Keratinocyte (primary cell): ENCODE measurements at regions not wholly inside any gene's neighbourhood (a gene's known extent, or its start where the extent isn't known, plus 50 kb on each side); places are given as distances from the start of the nearest gene placed in this dataset.

ENCODE experiments used
- DNase-seq: peaks from one replicate; pipeline ENCODE4 v3.0.0-alpha.2; 2011; ENCODE audit warnings: low read depth, missing footprints, low spot score
- FAIRE-seq: peaks from 2 replicates; lab custom pipeline; 2011; peaks lifted over from hg19 to GRCh38; lab: Jason Lieb, UNC
- H2AFZ ChIP-seq: 2 replicates; pipeline ENCODE4 v1.6.0; 2012; ENCODE audit warnings: low read length, control low read depth, inconsistent platforms; ENCODE audit not compliant: control insufficient read depth
- H3K27ac ChIP-seq: 2 replicates; pipeline ENCODE4 v1.5.1; 2011; ENCODE audit warnings: low read length; ENCODE audit not compliant: control insufficient read depth, insufficient read depth
- H3K27me3 ChIP-seq: 3 replicates; pipeline ENCODE4 v1.6.0; 2011; ENCODE audit warnings: low read length; ENCODE audit not compliant: control insufficient read depth, insufficient read depth; ENCODE audit errors: extremely low read depth
- H3K36me3 ChIP-seq, 2 experiments: 2 replicates in 1 of 2; 3 replicates in 1 of 2; pipeline ENCODE4 v1.5.1; 2011; ENCODE audit warnings: low read length in 2 of 2, mild to moderate bottlenecking in 1 of 2; ENCODE audit not compliant: control insufficient read depth in 2 of 2, insufficient read depth in 2 of 2; ENCODE audit errors: extremely low read depth in 1 of 2
- H3K4me1 ChIP-seq: 3 replicates; pipeline ENCODE4 v1.5.1; 2011; ENCODE audit warnings: low read length; ENCODE audit not compliant: control insufficient read depth, insufficient read depth; ENCODE audit errors: extremely low read depth
- H3K4me2 ChIP-seq: 3 replicates; pipeline ENCODE4 v1.6.0; 2011; ENCODE audit warnings: low read depth, low read length; ENCODE audit not compliant: control insufficient read depth, insufficient read depth; ENCODE audit errors: extremely low read depth
- H3K4me3 ChIP-seq, 3 experiments: fragments of 200-600 bp in 1 of 3; sonication (generic) in 1 of 3; 2 replicates in 2 of 3; 3 replicates in 1 of 3; pipeline ENCODE4 v1.5.1; 2011 to 2016; ENCODE audit warnings: low read length in 3 of 3, mild to moderate bottlenecking in 3 of 3, control low read depth in 2 of 3, inconsistent platforms in 1 of 3, low read depth in 1 of 3, mixed read lengths in 1 of 3, mixed run types in 1 of 3, moderate library complexity in 1 of 3; ENCODE audit not compliant: control insufficient read depth in 2 of 3, insufficient read depth in 2 of 3; ENCODE audit errors: extremely low read depth in 1 of 3
- H3K79me2 ChIP-seq: 2 replicates; pipeline ENCODE4 v1.6.0; 2012; ENCODE audit warnings: low read length; ENCODE audit not compliant: control insufficient read depth, insufficient read depth
- H3K9ac ChIP-seq: 3 replicates; pipeline ENCODE4 v1.6.0; 2011; ENCODE audit warnings: low read length; ENCODE audit not compliant: control insufficient read depth, insufficient read depth; ENCODE audit errors: extremely low read depth
- H3K9me1 ChIP-seq: 3 replicates; pipeline ENCODE4 v1.6.0; 2011; ENCODE audit warnings: low read length; ENCODE audit not compliant: control insufficient read depth, insufficient read depth; ENCODE audit errors: extremely low read depth
- H3K9me3 ChIP-seq: 2 replicates; pipeline ENCODE4 v1.5.1; 2012; ENCODE audit warnings: low read depth, low read length; ENCODE audit not compliant: control insufficient read depth
- H4K20me1 ChIP-seq: 3 replicates; pipeline ENCODE4 v1.6.0; 2011; ENCODE audit warnings: low read length; ENCODE audit not compliant: control insufficient read depth, insufficient read depth; ENCODE audit errors: extremely low read depth
- CTCF ChIP-seq, 3 experiments: IDR thresholded peaks in 1 of 3; conservative IDR thresholded peaks in 1 of 3; optimal IDR thresholded peaks in 1 of 3; 2 replicates in 2 of 3; 3 replicates in 1 of 3; pipeline versions ENCODE3 to v1.5.1; 2011; ENCODE audit warnings: low read length in 3 of 3, mild to moderate bottlenecking in 3 of 3, moderate library complexity in 2 of 3, control low read depth in 1 of 3, inconsistent platforms in 1 of 3; ENCODE audit not compliant: insufficient read depth in 2 of 3; ENCODE audit errors: extremely low read depth in 1 of 3
- EZH2 ChIP-seq: IDR thresholded peaks from one replicate; pipeline ENCODE4 v1.6.1; 2012; ENCODE audit warnings: inconsistent platforms, mild to moderate bottlenecking, low read length, moderate library complexity
- dilution Hi-C: fragments of 300-500 bp; cut with MboI; formaldehyde crosslinking; loops from one replicate; pipeline ENCODE4 v1.7.0; 2020; ENCODE audit warnings: low sequenced_read_pairs; ENCODE audit not compliant: extremely low pct_ligation_motif_present

- H3K9ac ChIP-seq, result no peak overlapping the region
- no peaks in the 10 kb centered on the region for H4K20me1 ChIP-seq
- dilution Hi-C loops, result no loop called here
- no peaks in the 10 kb centered on the region for H3K9me1 ChIP-seq
- no peak overlapping the region for H3K4me3 ChIP-seq
- H3K4me2 ChIP-seq, result no peak overlapping the region
- H2AFZ ChIP-seq, result no peak overlapping the region
- no peak for FAIRE-seq
- H3K36me3 ChIP-seq, result no peaks in the 10 kb centered on the region
- H3K27ac ChIP-seq, result no peak overlapping the region
- H3K79me2 ChIP-seq, result no peaks in the 10 kb centered on the region
- no peak for TF ChIP-seq CTCF (optimal IDR thresholded peaks at IDR 0.05 in 1 of 3, IDR thresholded peaks at IDR 0.05 in 1 of 3, conservative IDR thresholded peaks at IDR 0.05 in 1 of 3; ENCODE audit: extremely low read depth in 1 of 3, insufficient read depth in 2 of 3, low read length in 3 of 3)
- TF ChIP-seq EZH2, result no peak
- H3K9me3 ChIP-seq, result no peaks in the 10 kb centered on the region
- H3K27me3 ChIP-seq, result no peaks in the 10 kb centered on the region
- H3K4me1 ChIP-seq, result no peaks in the 10 kb centered on the region
- DNase-seq, result no peak
These were observed 1078.5 kb downstream of the TUSC7 start for GRCh38 chr3:117788061-117788460.

DNA sequence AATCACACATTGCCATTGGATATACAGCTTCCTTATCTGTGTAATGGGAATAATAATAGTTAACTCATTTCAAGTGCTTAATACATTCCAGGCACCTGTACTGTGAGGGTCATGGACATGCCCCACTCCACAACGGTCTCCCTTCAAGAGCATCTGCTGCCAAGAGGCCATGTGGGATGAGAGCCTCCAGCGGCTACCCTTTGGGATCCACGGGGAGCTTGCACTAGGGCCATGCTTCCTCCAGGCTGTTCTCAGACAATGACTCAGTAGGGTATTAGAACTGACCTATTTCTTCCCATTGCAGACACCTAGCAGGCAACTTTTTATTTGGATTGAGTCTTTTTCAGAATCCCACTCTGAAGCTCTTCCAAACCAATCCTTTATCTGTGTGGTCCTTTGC is 1078.9 kb downstream of the TUSC7 start:
- Histone ChIP-seq H3K9me3 (no peaks in the 10 kb centered on the region), H4K20me1 (no peaks in the 10 kb centered on the region), H3K4me3 (no peak overlapping the region), H2AFZ (no peak overlapping the region), H3K4me1 (no peaks in the 10 kb centered on the region), H3K36me3 (no peaks in the 10 kb centered on the region), H3K79me2 (no peaks in the 10 kb centered on the region), H3K9ac (no peak overlapping the region), H3K4me2 (no peak overlapping the region), H3K9me1 (no peaks in the 10 kb centered on the region), H3K27me3 (no peaks in the 10 kb centered on the region), H3K27ac (no peak overlapping the region)
- no peak for TF ChIP-seq CTCF (optimal IDR thresholded peaks at IDR 0.05 in 1 of 3, IDR thresholded peaks at IDR 0.05 in 1 of 3, conservative IDR thresholded peaks at IDR 0.05 in 1 of 3; ENCODE audit: extremely low read depth in 1 of 3, insufficient read depth in 2 of 3, low read length in 3 of 3)
- no peak for TF ChIP-seq EZH2
- FAIRE-seq, result no peak
- DNase-seq, result no peak
- dilution Hi-C loops, result no loop called here
